ENCODE measurements at regions not wholly inside any gene's neighbourhood (a gene's known extent, or its start where the extent isn't known, plus 50 kb on each side); places are given as distances from the start of the nearest gene placed in this dataset.
"Not testable (repeated sequence)": the region's sequence is repeated elsewhere in the genome, so short reads cannot be mapped to it uniquely, and the experiment has no call there.

DNA sequence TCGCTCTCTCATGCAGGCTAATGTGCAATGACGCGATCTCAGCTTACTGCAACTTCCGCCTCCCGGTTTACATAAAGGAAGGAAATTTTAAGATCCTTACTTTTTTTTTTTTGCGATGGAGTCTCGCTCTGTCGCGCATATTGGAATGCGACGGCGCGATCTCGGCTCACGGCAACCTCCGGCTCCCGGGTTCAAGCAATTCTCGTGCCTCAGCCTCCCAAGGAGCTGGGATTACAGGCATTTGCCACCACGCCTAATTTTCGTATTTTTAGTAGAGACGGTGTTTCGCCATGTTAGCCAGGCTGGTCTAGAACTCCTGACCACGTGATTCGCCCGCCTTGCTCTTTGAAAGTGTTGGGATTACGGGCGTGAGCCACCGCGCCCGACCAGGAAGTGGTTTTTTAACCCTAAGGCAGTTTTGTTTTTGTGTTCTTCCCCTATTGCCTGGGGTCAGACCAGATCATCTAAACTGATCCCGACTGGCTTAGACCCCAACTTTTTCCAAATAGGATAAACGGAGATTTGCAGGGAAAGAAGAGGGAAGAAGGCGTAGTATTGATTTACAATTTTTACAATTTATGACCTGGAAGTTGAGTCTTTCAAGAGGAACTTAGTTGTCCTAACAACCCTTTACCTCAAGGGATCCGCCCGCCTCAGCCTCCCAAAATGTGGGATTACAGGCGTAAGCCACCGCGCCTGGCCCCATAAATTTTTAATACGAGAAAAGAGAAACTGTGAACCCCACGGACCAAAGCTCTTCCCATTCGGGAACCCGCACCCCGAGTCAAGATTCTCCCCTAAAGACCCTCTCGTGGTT lies 142.0 kb downstream of the ZNF737 start:
- Mint-ChIP-seq H3K27me3 (no peaks in the 10 kb centered on the region), H3K36me3 (ENCODE audit: low read depth) (peaks cover 47% of the 10 kb centered on the region), H3K4me3 (peak overlapping the region; percentile 99), H3K9me3 (peaks cover 25% of the 10 kb centered on the region), H3K27ac (peak overlapping the region; percentile 100), H3K4me1 (peaks cover 15% of the 10 kb centered on the region)
- ChIA-PET CTCF (interaction anchor here (0.5 kb wide), 1 partner anchor 258 kb away, joined by 3 read pairs; no protein-coding TSS in a partner anchor), POLR2A (no interaction called here)
- DNase-seq = peak; percentile 41

DNA sequence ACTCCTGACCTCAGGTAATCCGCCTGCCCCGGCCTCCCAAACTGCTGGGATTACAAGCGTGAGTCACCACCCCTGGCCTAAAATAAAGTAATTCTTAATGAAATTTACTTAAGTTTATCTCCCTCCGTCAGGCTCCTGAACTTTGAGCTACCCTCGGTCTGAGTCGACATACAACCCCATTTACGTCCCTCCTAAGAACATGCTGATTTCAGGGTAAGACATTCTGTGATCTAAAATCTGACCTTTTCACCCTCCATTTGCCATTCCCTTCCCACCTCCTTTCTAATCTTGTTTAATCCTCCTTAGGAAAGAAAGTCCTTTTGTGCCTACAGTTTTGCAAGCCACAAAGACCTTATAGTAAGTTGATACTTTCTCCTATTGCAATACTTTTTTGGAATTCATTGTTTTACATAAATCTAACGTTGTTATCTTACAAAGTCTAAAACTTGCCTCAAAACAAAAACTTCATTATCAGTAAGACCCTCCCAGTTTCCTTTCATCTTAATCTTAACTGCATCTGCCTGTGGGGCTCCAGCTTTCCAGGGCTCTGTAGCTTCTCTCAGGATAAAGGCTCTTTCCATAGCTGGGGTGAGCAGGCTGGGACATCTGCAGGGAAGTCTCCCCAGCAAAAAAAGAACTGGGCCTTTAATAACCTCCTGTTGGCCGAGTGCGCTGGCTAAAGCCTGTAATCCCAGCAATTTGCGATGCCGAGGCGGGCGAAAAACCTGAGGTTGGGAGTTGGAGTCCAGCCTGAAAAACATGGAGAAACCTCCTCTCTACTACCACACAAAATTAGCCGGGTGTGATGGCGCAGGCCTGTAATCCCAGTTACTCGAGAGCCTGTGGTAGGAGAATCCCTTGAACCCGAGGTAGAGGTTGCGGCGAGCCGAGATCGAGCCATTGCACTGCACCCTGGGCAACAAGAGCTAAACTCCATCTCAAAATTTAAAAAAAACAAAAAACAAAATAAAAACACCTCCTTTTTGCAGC lies 143.1 kb downstream of the ZNF737 start:
- Mint-ChIP-seq H3K4me1 (peaks cover 15% of the 10 kb centered on the region), H3K27ac (no peak overlapping the region), H3K27me3 (no peaks in the 10 kb centered on the region), H3K4me3 (peak overlapping the region; percentile 99), H3K36me3 (ENCODE audit: low read depth) (peaks cover 56% of the 10 kb centered on the region), H3K9me3 (peaks cover 26% of the 10 kb centered on the region)
- ChIA-PET POLR2A (no interaction called here), CTCF (interaction anchor here (0.6 kb wide), 1 partner anchor 1050 kb away, joined by 3 read pairs; no protein-coding TSS in a partner anchor)
- DNase-seq = no peak

DNA sequence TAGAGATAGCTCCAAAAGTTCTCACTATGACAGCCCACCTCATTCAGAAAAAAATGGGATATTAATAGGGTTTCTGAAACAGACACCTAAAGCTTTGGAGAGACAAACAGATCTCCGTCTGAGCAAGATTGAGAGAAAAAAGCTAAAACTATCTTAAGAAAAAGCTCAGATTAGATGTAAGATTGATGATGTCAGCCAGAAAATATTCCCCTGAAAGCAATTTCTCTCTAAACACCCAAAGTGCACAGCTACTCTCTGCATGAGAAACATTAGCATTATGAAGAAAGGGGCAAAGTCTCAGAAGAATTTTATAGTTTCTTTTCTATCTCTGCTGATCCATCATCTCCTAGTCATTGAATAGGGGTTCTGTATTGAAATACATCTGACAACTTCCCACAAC lies 148.9 kb downstream of the ZNF737 start:
- no peaks in the 10 kb centered on the region for H3K27me3 Mint-ChIP-seq
- peaks cover 51% of the 10 kb centered on the region for H3K9me3 Mint-ChIP-seq
- ChIA-PET POLR2A (no interaction called here), CTCF (no interaction called here)
- H3K4me3 Mint-ChIP-seq = no peak overlapping the region
- H3K36me3 Mint-ChIP-seq (ENCODE audit: low read depth) = peaks cover 83% of the 10 kb centered on the region
- no peak for DNase-seq
- H3K4me1 Mint-ChIP-seq = no peaks in the 10 kb centered on the region
- H3K27ac Mint-ChIP-seq = no peak overlapping the region

DNA sequence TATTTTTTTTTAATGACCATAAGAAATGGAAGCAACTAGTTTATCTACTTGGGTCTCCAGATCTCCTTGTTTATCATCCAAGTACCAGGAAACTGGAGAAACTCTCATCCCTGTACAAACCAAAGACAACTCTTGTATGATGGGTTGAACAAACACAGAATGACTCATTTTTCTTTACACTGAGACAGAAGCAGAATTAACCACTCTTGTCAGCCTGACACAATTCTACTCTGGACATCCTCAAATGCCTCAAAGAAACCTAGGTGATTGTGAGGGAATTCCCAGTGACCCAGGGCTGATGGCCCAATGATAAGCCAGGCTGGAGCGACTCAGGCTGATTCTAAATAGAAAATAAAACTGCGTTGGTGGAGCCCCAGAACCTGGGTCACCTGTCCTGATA lies 151.5 kb downstream of the ZNF737 start:
- H3K36me3 Mint-ChIP-seq (ENCODE audit: low read depth) = peaks cover 78% of the 10 kb centered on the region

DNA sequence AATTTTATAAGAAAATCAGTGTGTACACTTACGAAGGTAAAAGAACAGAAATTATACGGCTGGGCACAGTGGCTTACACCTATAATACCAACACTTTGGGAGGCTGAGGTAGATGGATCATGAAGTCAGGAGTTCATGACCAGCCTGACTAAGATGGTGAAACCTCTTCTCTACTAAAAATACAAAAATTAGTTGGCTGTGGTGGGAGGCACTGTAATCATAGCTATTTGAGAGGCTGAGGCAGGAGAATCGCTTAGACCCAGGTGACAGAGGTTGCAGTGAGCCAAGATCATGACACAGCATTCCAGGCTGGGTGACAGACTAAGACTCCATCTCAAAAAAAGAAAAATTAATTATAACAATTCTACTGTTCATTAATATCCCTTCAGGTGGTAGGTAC lies 151.9 kb downstream of the ZNF737 start:
- no peaks in the 10 kb centered on the region for H3K4me1 Mint-ChIP-seq
- POLR2A ChIA-PET = no interaction called here
- H3K27ac Mint-ChIP-seq = no peak overlapping the region
- H3K36me3 Mint-ChIP-seq (ENCODE audit: low read depth) = peaks cover 79% of the 10 kb centered on the region
- DNase-seq = no peak
- no peak overlapping the region for H3K4me3 Mint-ChIP-seq
- no peaks in the 10 kb centered on the region for H3K27me3 Mint-ChIP-seq
- H3K9me3 Mint-ChIP-seq = peaks cover 49% of the 10 kb centered on the region
- CTCF ChIA-PET = no interaction called here

More for the DNA sequence above, 151.5 kb downstream of the ZNF737 start:
- Mint-ChIP-seq H3K27me3 (no peaks in the 10 kb centered on the region), H3K27ac (no peak overlapping the region), H3K4me3 (no peak overlapping the region), H3K4me1 (no peaks in the 10 kb centered on the region), H3K9me3 (peaks cover 47% of the 10 kb centered on the region)
- ChIA-PET CTCF (no interaction called here), POLR2A (no interaction called here)
- DNase-seq = no peak

DNA sequence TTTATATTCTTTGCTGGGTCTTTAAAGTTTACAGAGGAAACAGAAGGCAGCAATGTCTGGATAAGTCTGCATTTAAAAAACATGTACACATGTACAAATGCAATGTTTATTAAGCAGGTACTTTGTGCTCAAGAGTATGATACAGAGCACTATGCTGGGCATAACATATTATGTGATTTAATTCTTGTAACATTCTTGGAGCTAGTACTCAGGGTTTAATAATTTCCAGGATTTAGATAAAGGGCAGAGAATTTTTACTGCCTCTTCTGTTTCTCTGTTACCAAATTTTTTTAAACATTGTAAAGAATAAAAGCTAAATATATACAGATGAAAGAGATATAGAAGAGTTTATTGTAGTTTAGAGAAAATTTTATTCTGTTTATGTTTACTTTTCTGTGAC lies 152.7 kb downstream of the ZNF737 start:
- no peak overlapping the region for H3K27ac Mint-ChIP-seq
- CTCF ChIA-PET = interaction anchor here (1.1 kb wide), 1 partner anchor 293 kb away, joined by 7 read pairs; no protein-coding TSS in a partner anchor
- no peaks in the 10 kb centered on the region for H3K4me1 Mint-ChIP-seq
- H3K9me3 Mint-ChIP-seq = peaks cover 51% of the 10 kb centered on the region
- peaks cover 78% of the 10 kb centered on the region for H3K36me3 Mint-ChIP-seq (ENCODE audit: low read depth)
- no peak for DNase-seq
- no peak overlapping the region for H3K4me3 Mint-ChIP-seq
- POLR2A ChIA-PET = no interaction called here
- no peaks in the 10 kb centered on the region for H3K27me3 Mint-ChIP-seq

DNA sequence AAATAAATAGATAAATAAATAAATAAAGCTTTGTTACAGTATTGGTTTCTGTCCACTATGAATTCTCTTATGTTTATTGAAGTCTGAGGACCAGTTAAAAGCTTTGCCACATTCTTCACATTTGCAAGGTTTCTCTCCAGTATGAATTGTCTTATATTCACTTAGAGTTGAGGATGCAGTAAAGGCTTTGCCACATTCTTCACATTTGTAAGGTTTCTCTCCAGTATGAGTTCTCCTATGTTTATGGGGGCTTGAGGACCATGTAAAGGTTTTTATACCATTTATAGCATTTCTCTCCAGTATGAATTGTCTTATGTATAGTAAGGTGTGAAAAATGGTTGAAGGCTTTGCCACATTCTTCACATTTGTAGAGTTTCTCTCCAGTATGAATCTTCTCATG lies 168.3 kb downstream of the ZNF737 start:
- Mint-ChIP-seq H3K27me3 (no peaks in the 10 kb centered on the region), H3K9me3 (peaks cover 31% of the 10 kb centered on the region), H3K4me1 (no peaks in the 10 kb centered on the region), H3K36me3 (ENCODE audit: low read depth) (peaks cover 37% of the 10 kb centered on the region), H3K4me3 (no peak overlapping the region), H3K27ac (no peak overlapping the region)
- DNase-seq = no peak
- POLR2A ChIA-PET = no interaction called here
- CTCF ChIA-PET = interaction anchor here (0.7 kb wide), 1 partner anchor 1274 kb away, joined by 3 read pairs; no protein-coding TSS in a partner anchor

DNA sequence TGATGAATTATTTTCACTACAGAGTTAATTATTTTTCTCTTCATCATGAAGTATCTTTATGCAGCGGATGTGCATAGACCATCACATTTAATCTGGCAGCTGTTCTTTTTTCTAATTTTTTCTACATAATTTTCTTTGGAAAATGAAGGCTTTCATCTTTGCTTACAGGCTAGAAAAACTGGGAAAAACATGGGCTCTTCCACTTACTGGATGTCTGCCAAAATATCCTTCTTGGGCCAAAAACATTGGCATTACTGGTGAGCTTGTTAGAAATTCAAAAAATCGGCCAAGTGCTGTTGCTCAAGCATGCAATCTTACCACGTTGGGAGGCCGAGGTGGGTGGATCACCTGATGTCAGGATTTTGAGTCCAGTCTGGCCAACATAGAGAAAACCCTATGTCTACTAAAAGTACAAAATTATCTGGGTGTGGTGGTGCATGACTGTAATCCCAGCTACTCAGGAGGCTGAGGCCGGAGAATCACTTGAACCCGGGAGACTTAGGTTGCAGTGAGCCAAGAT lies 176.8 kb downstream of the ZNF737 start:
- H3K9me3 Mint-ChIP-seq = peaks cover 36% of the 10 kb centered on the region
- CTCF ChIA-PET = no interaction called here
- DNase-seq = no peak

DNA sequence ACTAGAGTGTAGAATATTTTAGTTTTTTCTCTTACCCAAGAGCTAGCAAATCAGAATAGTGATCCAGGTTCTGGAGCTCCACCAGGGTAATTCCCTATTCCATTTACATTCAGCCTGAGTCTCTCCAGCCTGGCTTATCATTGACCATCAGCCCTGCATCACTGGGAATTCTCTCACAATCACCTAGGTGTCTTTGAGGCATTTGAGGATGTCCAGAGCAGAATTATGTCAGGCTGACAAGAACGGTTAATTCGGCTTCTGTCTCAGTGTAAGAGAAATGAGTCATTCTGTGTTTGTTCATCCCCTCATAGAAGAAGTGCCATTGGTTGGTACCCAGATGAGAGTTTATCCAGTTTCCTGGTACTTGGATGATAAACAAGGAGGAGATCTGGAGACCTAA lies 180.5 kb downstream of the ZNF737 start:
- Mint-ChIP-seq H3K4me1 (no peaks in the 10 kb centered on the region), H3K27me3 (no peaks in the 10 kb centered on the region), H3K36me3 (ENCODE audit: low read depth) (peaks cover 5% of the 10 kb centered on the region), H3K9me3 (peaks cover 34% of the 10 kb centered on the region), H3K4me3 (no peak overlapping the region), H3K27ac (no peak overlapping the region)
- POLR2A ChIA-PET = no interaction called here
- no peak for DNase-seq
- CTCF ChIA-PET = no interaction called here

More for the DNA sequence above, 176.8 kb downstream of the ZNF737 start:
- Mint-ChIP-seq H3K27ac (no peak overlapping the region), H3K36me3 (ENCODE audit: low read depth) (peaks cover 3% of the 10 kb centered on the region), H3K4me3 (no peak overlapping the region), H3K4me1 (no peaks in the 10 kb centered on the region), H3K27me3 (no peaks in the 10 kb centered on the region)
- POLR2A ChIA-PET = no interaction called here

DNA sequence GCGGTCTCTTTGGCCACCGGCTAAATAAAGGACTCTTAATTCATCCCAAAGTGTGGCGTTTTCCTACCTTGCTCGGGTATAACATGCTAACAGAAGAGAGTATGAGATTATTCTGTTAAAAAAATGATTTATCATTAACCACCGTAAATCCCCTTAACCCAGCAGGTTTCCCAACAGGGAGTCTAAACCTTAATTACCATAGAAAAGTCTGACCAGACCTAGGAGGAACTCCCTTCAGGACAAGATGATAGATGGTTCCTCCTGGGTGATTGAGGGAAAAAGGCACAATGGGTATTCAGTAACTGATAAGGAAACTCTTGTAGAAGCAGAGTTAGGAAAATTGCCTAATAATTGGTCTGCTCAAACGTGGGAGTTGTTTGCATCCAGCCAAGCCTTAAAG lies 193.7 kb downstream of the ZNF737 start:
- H3K4me1 Mint-ChIP-seq = no peaks in the 10 kb centered on the region
- ChIA-PET CTCF (no interaction called here), POLR2A (no interaction called here)
- no peak for DNase-seq
- no peak overlapping the region for H3K27ac Mint-ChIP-seq
- no peak overlapping the region for H3K4me3 Mint-ChIP-seq
- no peaks in the 10 kb centered on the region for H3K36me3 Mint-ChIP-seq (ENCODE audit: low read depth)
- H3K27me3 Mint-ChIP-seq = no peaks in the 10 kb centered on the region
- peaks cover 56% of the 10 kb centered on the region for H3K9me3 Mint-ChIP-seq

DNA sequence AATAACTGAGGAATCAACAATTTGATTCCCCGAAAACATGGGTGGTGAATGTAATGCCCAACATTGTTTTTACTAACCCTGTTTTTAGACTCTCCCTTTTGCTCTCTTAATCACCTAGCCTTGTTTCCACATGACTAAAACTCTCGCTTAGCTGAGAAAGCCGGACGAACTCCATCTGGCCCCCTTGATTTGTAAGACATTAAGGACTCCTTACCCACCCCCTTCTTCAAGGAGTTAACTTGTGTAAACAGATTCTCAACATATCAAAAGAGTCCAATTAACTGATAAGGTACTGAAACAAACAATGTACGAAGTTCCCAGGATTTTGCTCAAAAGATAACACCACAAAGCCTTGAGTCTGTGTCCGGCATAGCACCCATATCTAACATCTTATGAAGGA lies 194.3 kb downstream of the ZNF737 start:
- H3K4me3 Mint-ChIP-seq; CTCF ChIA-PET; H3K36me3 Mint-ChIP-seq (ENCODE audit: low read depth); H3K4me1 Mint-ChIP-seq; DNase-seq; H3K27ac Mint-ChIP-seq; H3K27me3 Mint-ChIP-seq; POLR2A ChIA-PET: not testable (repeated sequence)
- H3K9me3 Mint-ChIP-seq = peaks cover 58% of the 10 kb centered on the region

DNA sequence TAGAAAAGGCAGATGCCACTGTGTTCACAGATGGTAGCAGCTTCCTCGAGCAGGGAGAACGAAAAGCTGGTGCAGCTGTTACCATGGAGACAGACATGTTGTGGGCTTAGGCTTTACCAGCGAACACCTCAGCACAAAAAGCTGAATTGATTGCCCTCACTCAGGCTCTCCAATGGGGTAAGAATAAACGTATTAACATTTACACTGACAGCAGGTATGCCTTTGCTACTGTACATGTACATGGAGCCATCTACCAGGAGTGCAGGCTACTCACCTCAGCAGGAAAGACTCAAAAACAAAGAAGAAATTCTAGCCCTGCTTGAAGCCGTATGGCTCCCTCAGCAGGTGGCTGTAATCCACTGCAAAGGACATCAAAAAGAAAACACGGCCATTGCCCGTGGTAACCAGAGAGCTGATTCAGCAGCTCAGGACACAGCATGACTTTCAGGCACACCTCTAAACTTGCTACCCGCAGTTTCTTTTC lies 197.7 kb downstream of the ZNF737 start:
- no peaks in the 10 kb centered on the region for H3K4me1 Mint-ChIP-seq
- H3K27me3 Mint-ChIP-seq = no peaks in the 10 kb centered on the region
- H3K9me3 Mint-ChIP-seq = peaks cover 59% of the 10 kb centered on the region
- no peak for DNase-seq
- no peak overlapping the region for H3K4me3 Mint-ChIP-seq
- H3K36me3 Mint-ChIP-seq (ENCODE audit: low read depth) = no peaks in the 10 kb centered on the region
- no peak overlapping the region for H3K27ac Mint-ChIP-seq
- ChIA-PET POLR2A (no interaction called here), CTCF (no interaction called here)

DNA sequence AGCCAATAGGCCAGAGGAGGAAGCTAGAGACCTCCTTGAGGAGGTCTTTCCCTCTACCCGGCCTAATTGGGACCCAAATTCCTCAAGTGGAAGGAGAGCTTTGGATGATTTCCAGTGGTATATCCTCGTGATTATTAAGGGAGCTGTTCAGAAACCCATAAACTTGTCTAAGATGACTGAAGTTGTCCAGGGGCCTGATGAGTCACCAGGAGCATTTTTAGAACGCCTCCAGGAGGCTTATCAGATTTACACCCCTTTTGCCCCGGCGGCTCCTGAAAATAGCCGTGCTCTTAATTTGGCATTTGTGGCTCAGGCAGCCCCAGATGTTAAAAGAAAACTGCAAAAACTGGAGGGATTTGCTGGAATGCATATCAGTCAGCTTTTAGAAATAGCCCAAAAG lies 198.1 kb downstream of the ZNF486 start:
- CTCF ChIA-PET = no interaction called here
- Mint-ChIP-seq H3K36me3 (ENCODE audit: low read depth) (no peaks in the 10 kb centered on the region), H3K27me3 (no peaks in the 10 kb centered on the region), H3K4me1 (no peaks in the 10 kb centered on the region), H3K4me3 (no peak overlapping the region), H3K27ac (no peak overlapping the region), H3K9me3 (peaks cover 40% of the 10 kb centered on the region)
- no peak for DNase-seq
- POLR2A ChIA-PET = no interaction called here

Data from activated CD4-positive, alpha-beta T cell treated with anti-CD3 and anti-CD28 coated beads, Interleukin-2, amount 10 ng/mL, durations not matched to agents 7 days and 5 days (primary cell).